GM21515 (cell line): ENCODE measurements at regions not wholly inside any gene's neighbourhood (a gene's known extent, or its start where the extent isn't known, plus 50 kb on each side); places are given as distances from the start of the nearest gene placed in this dataset.
"Not testable (repeated sequence)": the region's sequence is repeated elsewhere in the genome, so short reads cannot be mapped to it uniquely, and the experiment has no call there.

Source experiments
- ATAC-seq: cut with Tn5 transposase; IDR thresholded peaks from one replicate; pipeline ENCODE4 v1.9.1; 2021; ENCODE audit not compliant: unreplicated experiment

- ATAC-seq, result no peak
These were observed 1185.4 kb upstream of the SEMA6A start for GRCh38 chr5:117759849-117760499.

- no peak for ATAC-seq
These were observed 1177.8 kb upstream of the SEMA6A start for GRCh38 chr5:117752403-117752802.

- no peak for ATAC-seq
These were observed 1173.7 kb upstream of the SEMA6A start for GRCh38 chr5:117748336-117748735.

- ATAC-seq, result no peak
These were observed 1168.7 kb upstream of the SEMA6A start for GRCh38 chr5:117743337-117743736.

GRCh38 chr5:117741655-117742206, 1167.1 kb upstream of the SEMA6A start:
- no peak for ATAC-seq

- ATAC-seq, result no peak
These were observed 1165.6 kb upstream of the SEMA6A start for GRCh38 chr5:117740268-117740667.

- no peak for ATAC-seq
These were observed 1163.9 kb upstream of the SEMA6A start for GRCh38 chr5:117738571-117738970.

- no peak for ATAC-seq
These were observed 1162.1 kb upstream of the SEMA6A start for GRCh38 chr5:117736698-117737097.

GRCh38 chr5:117734056-117734455, 1159.4 kb upstream of the SEMA6A start:
- no peak for ATAC-seq

GRCh38 chr5:117733051-117733450, 1158.4 kb upstream of the SEMA6A start:
- no peak for ATAC-seq

- no peak for ATAC-seq
These were observed 1157.6 kb upstream of the SEMA6A start for GRCh38 chr5:117732264-117732663.

- no peak for ATAC-seq
These were observed 1156.8 kb upstream of the SEMA6A start for GRCh38 chr5:117731446-117731845.

- ATAC-seq, result not testable (repeated sequence)
These were observed 1146.2 kb upstream of the SEMA6A start for GRCh38 chr5:117720784-117721183.

- ATAC-seq, result no peak
These were observed 1144.8 kb upstream of the SEMA6A start for GRCh38 chr5:117719413-117719812.

- ATAC-seq, result no peak
These were observed 1139.1 kb upstream of the SEMA6A start for GRCh38 chr5:117713585-117714198.

- no peak for ATAC-seq
These were observed 1126.4 kb upstream of the SEMA6A start for GRCh38 chr5:117701062-117701461.

GRCh38 chr5:117692606-117693005, 1118.0 kb upstream of the SEMA6A start:
- no peak for ATAC-seq

- ATAC-seq, result no peak
These were observed 1116.7 kb upstream of the SEMA6A start for GRCh38 chr5:117691081-117691870.

GRCh38 chr5:117690612-117691011, 1116.0 kb upstream of the SEMA6A start:
- ATAC-seq, result no peak

GRCh38 chr5:117686926-117687325, 1112.3 kb upstream of the SEMA6A start:
- ATAC-seq, result no peak

- no peak for ATAC-seq
These were observed 1107.8 kb upstream of the SEMA6A start for GRCh38 chr5:117682416-117682815.
